ENCODE measurements at regions not wholly inside any gene's neighbourhood (a gene's known extent, or its start where the extent isn't known, plus 50 kb on each side); places are given as distances from the start of the nearest gene placed in this dataset.

- H3F3A ChIP-seq (ENCODE audit: insufficient read depth, low read length) = no peaks in the 10 kb centered on the region
- no peak overlapping the region for H3K4me2 ChIP-seq (ENCODE audit: low read length)
- H3K9ac ChIP-seq (ENCODE audit: low read length) = no peak overlapping the region
- H3K9me2 ChIP-seq (ENCODE audit: low read depth, low read length) = no peaks in the 10 kb centered on the region
- H3K79me2 ChIP-seq (ENCODE audit: insufficient read depth, low read length) = no peaks in the 10 kb centered on the region
- H2AFZ ChIP-seq (ENCODE audit: low read length) = no peak overlapping the region
- no peak overlapping the region for H3K4me3 ChIP-seq (ENCODE audit: low read depth, low read length, poor library complexity, severe bottlenecking)
- H3K27me3 ChIP-seq (ENCODE audit: insufficient read depth, low read length) = no peaks in the 10 kb centered on the region
- no peaks in the 10 kb centered on the region for H4K20me1 ChIP-seq (ENCODE audit: insufficient read depth, low read length)
- H3K27ac ChIP-seq (ENCODE audit: low read depth, low read length, poor library complexity, severe bottlenecking) = no peak overlapping the region
- no peaks in the 10 kb centered on the region for H3K36me3 ChIP-seq (ENCODE audit: insufficient read depth, low read length)
- TF ChIP-seq, protein P1, sequence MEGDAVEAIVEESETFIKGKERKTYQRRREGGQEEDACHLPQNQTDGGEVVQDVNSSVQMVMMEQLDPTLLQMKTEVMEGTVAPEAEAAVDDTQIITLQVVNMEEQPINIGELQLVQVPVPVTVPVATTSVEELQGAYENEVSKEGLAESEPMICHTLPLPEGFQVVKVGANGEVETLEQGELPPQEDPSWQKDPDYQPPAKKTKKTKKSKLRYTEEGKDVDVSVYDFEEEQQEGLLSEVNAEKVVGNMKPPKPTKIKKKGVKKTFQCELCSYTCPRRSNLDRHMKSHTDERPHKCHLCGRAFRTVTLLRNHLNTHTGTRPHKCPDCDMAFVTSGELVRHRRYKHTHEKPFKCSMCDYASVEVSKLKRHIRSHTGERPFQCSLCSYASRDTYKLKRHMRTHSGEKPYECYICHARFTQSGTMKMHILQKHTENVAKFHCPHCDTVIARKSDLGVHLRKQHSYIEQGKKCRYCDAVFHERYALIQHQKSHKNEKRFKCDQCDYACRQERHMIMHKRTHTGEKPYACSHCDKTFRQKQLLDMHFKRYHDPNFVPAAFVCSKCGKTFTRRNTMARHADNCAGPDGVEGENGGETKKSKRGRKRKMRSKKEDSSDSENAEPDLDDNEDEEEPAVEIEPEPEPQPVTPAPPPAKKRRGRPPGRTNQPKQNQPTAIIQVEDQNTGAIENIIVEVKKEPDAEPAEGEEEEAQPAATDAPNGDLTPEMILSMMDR (IDR thresholded peaks at IDR 0.05; ENCODE audit: low read length) = no peak
- no peak for TF ChIP-seq EZH2 (IDR thresholded peaks at IDR 0.05; ENCODE audit: borderline replicate concordance, low read length)
- H3K4me1 ChIP-seq (ENCODE audit: insufficient read depth, low read length, severe bottlenecking) = no peaks in the 10 kb centered on the region
- H3K9me3 ChIP-seq (ENCODE audit: low read length) = no peaks in the 10 kb centered on the region
These were observed 493.5 kb upstream of the RGS6 start for GRCh38 chr14:71438684-71439083.

DNA sequence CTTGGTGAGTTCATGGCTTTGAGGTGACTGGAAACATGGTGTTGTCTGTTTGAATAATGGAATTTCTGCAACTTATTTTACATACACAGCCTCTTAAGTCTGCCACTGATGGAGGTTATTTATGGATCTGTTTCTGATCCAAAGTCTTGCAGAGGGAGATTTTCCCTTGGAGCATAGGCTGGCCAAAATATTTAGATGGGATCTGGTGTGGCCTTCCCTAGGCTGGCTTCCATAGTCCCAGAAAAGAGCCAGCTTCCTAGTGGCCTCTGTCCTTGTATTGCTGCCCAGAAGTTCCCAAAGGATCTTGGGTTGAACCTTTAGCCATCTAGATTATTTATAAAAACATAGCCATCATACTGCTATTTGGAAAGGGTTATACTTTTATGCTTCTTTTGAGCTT lies 491.1 kb upstream of the RGS6 start:
- Histone ChIP-seq H3K9me2 (ENCODE audit: low read depth, low read length) (no peaks in the 10 kb centered on the region), H2AFZ (ENCODE audit: low read length) (no peak overlapping the region), H3K36me3 (ENCODE audit: insufficient read depth, low read length) (no peaks in the 10 kb centered on the region), H3K9me3 (ENCODE audit: low read length) (no peaks in the 10 kb centered on the region), H3K27ac (ENCODE audit: low read depth, low read length, poor library complexity, severe bottlenecking) (no peak overlapping the region), H3K4me2 (ENCODE audit: low read length) (no peak overlapping the region), H3K4me1 (ENCODE audit: insufficient read depth, low read length, severe bottlenecking) (no peaks in the 10 kb centered on the region), H3K4me3 (ENCODE audit: low read depth, low read length, poor library complexity, severe bottlenecking) (no peak overlapping the region), H4K20me1 (ENCODE audit: insufficient read depth, low read length) (no peaks in the 10 kb centered on the region), H3K9ac (ENCODE audit: low read length) (no peak overlapping the region), H3K79me2 (ENCODE audit: insufficient read depth, low read length) (no peaks in the 10 kb centered on the region), H3F3A (ENCODE audit: insufficient read depth, low read length) (no peaks in the 10 kb centered on the region), H3K27me3 (ENCODE audit: insufficient read depth, low read length) (no peaks in the 10 kb centered on the region)
- TF ChIP-seq, protein P1 (IDR thresholded peaks at IDR 0.05; ENCODE audit: low read length) = no peak

GRCh38 chr14:71444030-71444822 lies 488.0 kb upstream of the RGS6 start:
- no peaks in the 10 kb centered on the region for H3F3A ChIP-seq (ENCODE audit: insufficient read depth, low read length)
- H4K20me1 ChIP-seq (ENCODE audit: insufficient read depth, low read length) = no peaks in the 10 kb centered on the region
- H3K79me2 ChIP-seq (ENCODE audit: insufficient read depth, low read length) = no peaks in the 10 kb centered on the region
- H3K9me2 ChIP-seq (ENCODE audit: low read depth, low read length) = no peaks in the 10 kb centered on the region
- H3K4me1 ChIP-seq (ENCODE audit: insufficient read depth, low read length, severe bottlenecking) = no peaks in the 10 kb centered on the region
- H3K27ac ChIP-seq (ENCODE audit: low read depth, low read length, poor library complexity, severe bottlenecking) = no peak overlapping the region
- H2AFZ ChIP-seq (ENCODE audit: low read length) = no peak overlapping the region
- H3K4me3 ChIP-seq (ENCODE audit: low read depth, low read length, poor library complexity, severe bottlenecking) = no peak overlapping the region
- no peaks in the 10 kb centered on the region for H3K9me3 ChIP-seq (ENCODE audit: low read length)
- no peak overlapping the region for H3K4me2 ChIP-seq (ENCODE audit: low read length)
- no peaks in the 10 kb centered on the region for H3K27me3 ChIP-seq (ENCODE audit: insufficient read depth, low read length)
- no peak overlapping the region for H3K9ac ChIP-seq (ENCODE audit: low read length)
- no peak for TF ChIP-seq EZH2 (IDR thresholded peaks at IDR 0.05; ENCODE audit: borderline replicate concordance, low read length)
- H3K36me3 ChIP-seq (ENCODE audit: insufficient read depth, low read length) = no peaks in the 10 kb centered on the region

All from OCI-LY1 (cell line).